HEK293 (cell line): ENCODE measurements at regions not wholly inside any gene's neighbourhood (a gene's known extent, or its start where the extent isn't known, plus 50 kb on each side); places are given as distances from the start of the nearest gene placed in this dataset.

Source experiments
- EGR2 ChIP-seq: fragments of 450-650 bp; formaldehyde crosslinking; IDR thresholded peaks from 2 replicates; pipeline ENCODE4 v1.5.1; 2016; ENCODE audit warnings: low read depth, missing biosample characterization, missing genetic modification characterization
- GLI2 ChIP-seq: fragments of 450-650 bp; formaldehyde crosslinking; IDR thresholded peaks from 2 replicates; pipeline ENCODE4; 2017; ENCODE audit warnings: missing biosample characterization, missing genetic modification characterization, low read depth, borderline replicate concordance
- GLIS2 ChIP-seq: fragments of 450-650 bp; formaldehyde crosslinking; IDR thresholded peaks from 2 replicates; pipeline ENCODE4 v1.5.1; 2016; ENCODE audit warnings: missing biosample characterization, missing genetic modification characterization
- MEIS1 ChIP-seq: sonication (generic); formaldehyde crosslinking; IDR thresholded peaks from 2 replicates; pipeline ENCODE4 v1.8.1; 2022; ENCODE audit warnings: missing genetic modification reagents, mild to moderate bottlenecking, borderline replicate concordance
- MYNN ChIP-seq: fragments of 450-650 bp; formaldehyde crosslinking; IDR thresholded peaks from 2 replicates; pipeline ENCODE4 v1.5.1; 2016; ENCODE audit warnings: missing biosample characterization, missing genetic modification characterization, borderline replicate concordance
- ZBTB1 ChIP-seq: fragments of 450-650 bp; formaldehyde crosslinking; IDR thresholded peaks from 2 replicates; pipeline ENCODE4 v1.5.1; 2016; ENCODE audit warnings: missing biosample characterization, missing genetic modification characterization
- ZBTB48 ChIP-seq: fragments of 450-650 bp; formaldehyde crosslinking; IDR thresholded peaks from 2 replicates; pipeline ENCODE4 v1.5.1; 2016; ENCODE audit warnings: missing biosample characterization, missing genetic modification characterization
- ZFHX2 ChIP-seq: fragments of 450-650 bp; formaldehyde crosslinking; conservative IDR thresholded peaks from 2 replicates; pipeline ENCODE4 v1.5.1; 2016; ENCODE audit warnings: missing biosample characterization, missing genetic modification characterization
- ZFP69B ChIP-seq: fragments of 450-650 bp; formaldehyde crosslinking; IDR thresholded peaks from 2 replicates; pipeline ENCODE4 v1.5.1; 2016; ENCODE audit warnings: missing biosample characterization, missing genetic modification characterization
- ZIC2 ChIP-seq: fragments of 450-650 bp; formaldehyde crosslinking; IDR thresholded peaks from 2 replicates; pipeline ENCODE4 v1.5.1; 2016; ENCODE audit warnings: missing biosample characterization, missing genetic modification characterization
- ZNF10 ChIP-seq: fragments of 450-650 bp; formaldehyde crosslinking; IDR thresholded peaks from 2 replicates; pipeline ENCODE4 v1.5.1; 2017; ENCODE audit warnings: missing biosample characterization, missing genetic modification characterization
- ZNF138 ChIP-seq: fragments of 450-650 bp; formaldehyde crosslinking; IDR thresholded peaks from 2 replicates; pipeline ENCODE4 v1.5.1; 2016; ENCODE audit warnings: missing biosample characterization, missing genetic modification characterization, borderline replicate concordance
- ZNF146 ChIP-seq: fragments of 450-650 bp; formaldehyde crosslinking; IDR thresholded peaks from 2 replicates; pipeline ENCODE4 v1.5.1; 2016; ENCODE audit warnings: missing biosample characterization, missing genetic modification characterization
- ZNF302 ChIP-seq: fragments of 450-650 bp; formaldehyde crosslinking; IDR thresholded peaks from 2 replicates; pipeline ENCODE4 v1.5.1; 2016; ENCODE audit warnings: missing biosample characterization, missing genetic modification characterization, low read depth
- ZNF341 ChIP-seq: fragments of 450-650 bp; formaldehyde crosslinking; IDR thresholded peaks from 2 replicates; pipeline ENCODE4; 2016; ENCODE audit warnings: low read depth, missing biosample characterization, missing genetic modification characterization
- ZNF433 ChIP-seq: fragments of 450-650 bp; formaldehyde crosslinking; IDR thresholded peaks from 2 replicates; pipeline ENCODE4 v1.5.1; 2016; ENCODE audit warnings: missing biosample characterization, missing genetic modification characterization, low read depth
- ZNF560 ChIP-seq: fragments of 450-650 bp; formaldehyde crosslinking; IDR thresholded peaks from 2 replicates; pipeline ENCODE4 v1.5.1; 2017; ENCODE audit warnings: missing biosample characterization, missing genetic modification characterization, borderline replicate concordance
- ZNF600 ChIP-seq: fragments of 450-650 bp; formaldehyde crosslinking; IDR thresholded peaks from 2 replicates; pipeline ENCODE4 v1.5.1; 2016; ENCODE audit warnings: missing biosample characterization, missing genetic modification characterization
- ZNF623 ChIP-seq: fragments of 450-650 bp; formaldehyde crosslinking; IDR thresholded peaks from 2 replicates; pipeline ENCODE4 v1.5.1; 2016; ENCODE audit warnings: missing biosample characterization, missing genetic modification characterization
- ZNF654 ChIP-seq: fragments of 450-650 bp; formaldehyde crosslinking; IDR thresholded peaks from 2 replicates; pipeline ENCODE4 v1.5.1; 2016; ENCODE audit warnings: low read depth, missing biosample characterization, missing genetic modification characterization
- ZNF776 ChIP-seq: fragments of 450-650 bp; formaldehyde crosslinking; IDR thresholded peaks from 2 replicates; pipeline ENCODE4 v1.5.0; 2017; ENCODE audit warnings: missing biosample characterization, missing genetic modification characterization, borderline replicate concordance
- TF ChIP-seq, protein P1 (sequence below): fragments of 450-650 bp; formaldehyde crosslinking; IDR thresholded peaks from 2 replicates; pipeline ENCODE4 v1.5.1; 2017; ENCODE audit warnings: missing biosample characterization, missing genetic modification characterization
- TF ChIP-seq, protein P2 (sequence below): fragments of 450-650 bp; formaldehyde crosslinking; IDR thresholded peaks from 2 replicates; pipeline ENCODE4 v1.5.1; 2017; ENCODE audit warnings: missing biosample characterization, missing genetic modification characterization
- TF ChIP-seq, protein P3 (sequence below): fragments of 450-650 bp; formaldehyde crosslinking; IDR thresholded peaks from 2 replicates; pipeline ENCODE4 v1.5.1; 2016; ENCODE audit warnings: missing biosample characterization, missing genetic modification characterization, low read depth
- TF ChIP-seq, protein P4 (sequence below): fragments of 450-650 bp; formaldehyde crosslinking; IDR thresholded peaks from 2 replicates; pipeline ENCODE4 v1.5.1; 2017; ENCODE audit warnings: missing biosample characterization, missing genetic modification characterization
- TF ChIP-seq, protein P5 (sequence below): fragments of 450-650 bp; formaldehyde crosslinking; IDR thresholded peaks from 2 replicates; pipeline ENCODE4 v1.5.0; 2017; ENCODE audit warnings: missing biosample characterization, missing genetic modification characterization, borderline replicate concordance
- TF ChIP-seq, protein P6 (sequence below): fragments of 450-650 bp; formaldehyde crosslinking; IDR thresholded peaks from 2 replicates; pipeline ENCODE4 v1.5.1; 2017; ENCODE audit warnings: missing biosample characterization, missing genetic modification characterization
- TF ChIP-seq, protein P7 (sequence below): fragments of 450-650 bp; formaldehyde crosslinking; IDR thresholded peaks from 2 replicates; pipeline ENCODE4; 2016; ENCODE audit warnings: missing biosample characterization, missing genetic modification characterization

DNA sequence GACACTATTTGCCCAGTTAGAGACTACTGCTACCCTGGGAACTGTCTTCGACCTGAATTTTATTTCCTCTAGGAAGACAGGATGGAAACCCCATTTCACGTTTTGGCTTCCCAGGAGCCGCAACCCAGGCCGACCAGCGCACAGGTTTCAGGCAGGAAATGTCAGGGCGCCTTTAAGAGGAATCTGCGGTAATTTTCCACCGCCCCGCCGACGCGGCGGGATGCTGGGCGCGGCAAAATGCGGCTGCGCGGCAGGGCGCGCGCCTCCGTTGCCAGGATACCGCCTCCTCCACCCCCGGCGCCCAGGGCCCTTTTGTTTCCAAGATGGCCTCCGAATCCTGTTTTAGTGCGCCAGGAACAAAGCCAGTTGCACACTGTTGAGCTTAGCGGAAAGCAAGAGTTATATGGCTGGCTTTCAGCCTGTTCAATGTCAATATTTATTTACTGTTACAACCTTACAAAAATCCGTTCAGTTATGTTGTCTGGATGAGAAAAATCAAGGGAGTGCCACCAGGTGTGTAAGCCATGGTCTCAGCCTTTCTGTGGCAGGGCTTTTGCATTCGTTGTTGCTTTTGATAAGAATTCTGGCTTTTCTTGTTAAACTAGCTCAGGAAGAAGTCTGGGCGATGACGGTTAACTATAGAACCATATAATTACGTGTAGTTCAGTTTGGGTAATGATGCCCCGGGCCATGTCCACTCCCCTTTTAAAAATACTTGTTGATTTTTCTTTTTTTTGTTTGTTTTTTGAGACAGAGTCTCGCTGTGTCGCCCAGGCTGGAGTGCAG is 79.7 kb upstream of the CHD2 start (continued):
- no peak for TF ChIP-seq ZNF433 (tag by site-specific recombination)
- TF ChIP-seq EGR2 (tag by site-specific recombination) = peak; percentile 71
- TF ChIP-seq, protein P1, sequence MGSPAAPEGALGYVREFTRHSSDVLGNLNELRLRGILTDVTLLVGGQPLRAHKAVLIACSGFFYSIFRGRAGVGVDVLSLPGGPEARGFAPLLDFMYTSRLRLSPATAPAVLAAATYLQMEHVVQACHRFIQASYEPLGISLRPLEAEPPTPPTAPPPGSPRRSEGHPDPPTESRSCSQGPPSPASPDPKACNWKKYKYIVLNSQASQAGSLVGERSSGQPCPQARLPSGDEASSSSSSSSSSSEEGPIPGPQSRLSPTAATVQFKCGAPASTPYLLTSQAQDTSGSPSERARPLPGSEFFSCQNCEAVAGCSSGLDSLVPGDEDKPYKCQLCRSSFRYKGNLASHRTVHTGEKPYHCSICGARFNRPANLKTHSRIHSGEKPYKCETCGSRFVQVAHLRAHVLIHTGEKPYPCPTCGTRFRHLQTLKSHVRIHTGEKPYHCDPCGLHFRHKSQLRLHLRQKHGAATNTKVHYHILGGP (tag by site-specific recombination) = no peak
- peak; percentile 96 for TF ChIP-seq ZNF600
- no peak for TF ChIP-seq ZNF146 (tag by site-specific recombination)
- peak; percentile 50 for TF ChIP-seq ZNF341 (tag by site-specific recombination)
- peak; percentile 77 for TF ChIP-seq ZFHX2 (tag by site-specific recombination)
- no peak for TF ChIP-seq ZNF138 (tag by site-specific recombination)
- no peak for TF ChIP-seq ZBTB48 (tag by site-specific recombination)
- no peak; the same call in 1 of the 2 replicates for TF ChIP-seq ZBTB1 (tag by site-specific recombination)
- no peak for TF ChIP-seq ZNF623 (tag by site-specific recombination)
- no peak for TF ChIP-seq ZNF302 (tag by site-specific recombination)
- TF ChIP-seq, protein P2, sequence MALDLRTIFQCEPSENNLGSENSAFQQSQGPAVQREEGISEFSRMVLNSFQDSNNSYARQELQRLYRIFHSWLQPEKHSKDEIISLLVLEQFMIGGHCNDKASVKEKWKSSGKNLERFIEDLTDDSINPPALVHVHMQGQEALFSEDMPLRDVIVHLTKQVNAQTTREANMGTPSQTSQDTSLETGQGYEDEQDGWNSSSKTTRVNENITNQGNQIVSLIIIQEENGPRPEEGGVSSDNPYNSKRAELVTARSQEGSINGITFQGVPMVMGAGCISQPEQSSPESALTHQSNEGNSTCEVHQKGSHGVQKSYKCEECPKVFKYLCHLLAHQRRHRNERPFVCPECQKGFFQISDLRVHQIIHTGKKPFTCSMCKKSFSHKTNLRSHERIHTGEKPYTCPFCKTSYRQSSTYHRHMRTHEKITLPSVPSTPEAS (tag by site-specific recombination) = no peak
- no peak for TF ChIP-seq ZNF654 (tag by site-specific recombination)
- TF ChIP-seq ZNF776 (tag by site-specific recombination) = no peak
- TF ChIP-seq MYNN (tag by site-specific recombination) = no peak
- no peak for TF ChIP-seq ZNF10 (tag by site-specific recombination)
- TF ChIP-seq ZFP69B = no peak
- TF ChIP-seq, protein P3, sequence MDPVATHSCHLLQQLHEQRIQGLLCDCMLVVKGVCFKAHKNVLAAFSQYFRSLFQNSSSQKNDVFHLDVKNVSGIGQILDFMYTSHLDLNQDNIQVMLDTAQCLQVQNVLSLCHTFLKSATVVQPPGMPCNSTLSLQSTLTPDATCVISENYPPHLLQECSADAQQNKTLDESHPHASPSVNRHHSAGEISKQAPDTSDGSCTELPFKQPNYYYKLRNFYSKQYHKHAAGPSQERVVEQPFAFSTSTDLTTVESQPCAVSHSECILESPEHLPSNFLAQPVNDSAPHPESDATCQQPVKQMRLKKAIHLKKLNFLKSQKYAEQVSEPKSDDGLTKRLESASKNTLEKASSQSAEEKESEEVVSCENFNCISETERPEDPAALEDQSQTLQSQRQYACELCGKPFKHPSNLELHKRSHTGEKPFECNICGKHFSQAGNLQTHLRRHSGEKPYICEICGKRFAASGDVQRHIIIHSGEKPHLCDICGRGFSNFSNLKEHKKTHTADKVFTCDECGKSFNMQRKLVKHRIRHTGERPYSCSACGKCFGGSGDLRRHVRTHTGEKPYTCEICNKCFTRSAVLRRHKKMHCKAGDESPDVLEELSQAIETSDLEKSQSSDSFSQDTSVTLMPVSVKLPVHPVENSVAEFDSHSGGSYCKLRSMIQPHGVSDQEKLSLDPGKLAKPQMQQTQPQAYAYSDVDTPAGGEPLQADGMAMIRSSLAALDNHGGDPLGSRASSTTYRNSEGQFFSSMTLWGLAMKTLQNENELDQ (tag by site-specific recombination) = no peak
- TF ChIP-seq, protein P4, sequence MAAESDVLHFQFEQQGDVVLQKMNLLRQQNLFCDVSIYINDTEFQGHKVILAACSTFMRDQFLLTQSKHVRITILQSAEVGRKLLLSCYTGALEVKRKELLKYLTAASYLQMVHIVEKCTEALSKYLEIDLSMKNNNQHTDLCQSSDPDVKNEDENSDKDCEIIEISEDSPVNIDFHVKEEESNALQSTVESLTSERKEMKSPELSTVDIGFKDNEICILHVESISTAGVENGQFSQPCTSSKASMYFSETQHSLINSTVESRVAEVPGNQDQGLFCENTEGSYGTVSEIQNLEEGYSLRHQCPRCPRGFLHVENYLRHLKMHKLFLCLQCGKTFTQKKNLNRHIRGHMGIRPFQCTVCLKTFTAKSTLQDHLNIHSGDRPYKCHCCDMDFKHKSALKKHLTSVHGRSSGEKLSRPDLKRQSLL (tag by site-specific recombination) = no peak
- 0 out of 2 replicates have a peak, but pooled peaks have one; percentile 29 for TF ChIP-seq ZIC2
- TF ChIP-seq GLIS2 = no peak
- TF ChIP-seq, protein P5, sequence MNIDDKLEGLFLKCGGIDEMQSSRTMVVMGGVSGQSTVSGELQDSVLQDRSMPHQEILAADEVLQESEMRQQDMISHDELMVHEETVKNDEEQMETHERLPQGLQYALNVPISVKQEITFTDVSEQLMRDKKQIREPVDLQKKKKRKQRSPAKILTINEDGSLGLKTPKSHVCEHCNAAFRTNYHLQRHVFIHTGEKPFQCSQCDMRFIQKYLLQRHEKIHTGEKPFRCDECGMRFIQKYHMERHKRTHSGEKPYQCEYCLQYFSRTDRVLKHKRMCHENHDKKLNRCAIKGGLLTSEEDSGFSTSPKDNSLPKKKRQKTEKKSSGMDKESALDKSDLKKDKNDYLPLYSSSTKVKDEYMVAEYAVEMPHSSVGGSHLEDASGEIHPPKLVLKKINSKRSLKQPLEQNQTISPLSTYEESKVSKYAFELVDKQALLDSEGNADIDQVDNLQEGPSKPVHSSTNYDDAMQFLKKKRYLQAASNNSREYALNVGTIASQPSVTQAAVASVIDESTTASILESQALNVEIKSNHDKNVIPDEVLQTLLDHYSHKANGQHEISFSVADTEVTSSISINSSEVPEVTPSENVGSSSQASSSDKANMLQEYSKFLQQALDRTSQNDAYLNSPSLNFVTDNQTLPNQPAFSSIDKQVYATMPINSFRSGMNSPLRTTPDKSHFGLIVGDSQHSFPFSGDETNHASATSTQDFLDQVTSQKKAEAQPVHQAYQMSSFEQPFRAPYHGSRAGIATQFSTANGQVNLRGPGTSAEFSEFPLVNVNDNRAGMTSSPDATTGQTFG (tag by site-specific recombination) = no peak
- TF ChIP-seq MEIS1 (CRISPR knock-in tag) = no peak
- TF ChIP-seq ZNF560 (tag by site-specific recombination) = no peak
- TF ChIP-seq, protein P6, sequence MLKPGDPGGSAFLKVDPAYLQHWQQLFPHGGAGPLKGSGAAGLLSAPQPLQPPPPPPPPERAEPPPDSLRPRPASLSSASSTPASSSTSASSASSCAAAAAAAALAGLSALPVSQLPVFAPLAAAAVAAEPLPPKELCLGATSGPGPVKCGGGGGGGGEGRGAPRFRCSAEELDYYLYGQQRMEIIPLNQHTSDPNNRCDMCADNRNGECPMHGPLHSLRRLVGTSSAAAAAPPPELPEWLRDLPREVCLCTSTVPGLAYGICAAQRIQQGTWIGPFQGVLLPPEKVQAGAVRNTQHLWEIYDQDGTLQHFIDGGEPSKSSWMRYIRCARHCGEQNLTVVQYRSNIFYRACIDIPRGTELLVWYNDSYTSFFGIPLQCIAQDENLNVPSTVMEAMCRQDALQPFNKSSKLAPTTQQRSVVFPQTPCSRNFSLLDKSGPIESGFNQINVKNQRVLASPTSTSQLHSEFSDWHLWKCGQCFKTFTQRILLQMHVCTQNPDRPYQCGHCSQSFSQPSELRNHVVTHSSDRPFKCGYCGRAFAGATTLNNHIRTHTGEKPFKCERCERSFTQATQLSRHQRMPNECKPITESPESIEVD (tag by site-specific recombination) = no peak
- TF ChIP-seq, protein P7, sequence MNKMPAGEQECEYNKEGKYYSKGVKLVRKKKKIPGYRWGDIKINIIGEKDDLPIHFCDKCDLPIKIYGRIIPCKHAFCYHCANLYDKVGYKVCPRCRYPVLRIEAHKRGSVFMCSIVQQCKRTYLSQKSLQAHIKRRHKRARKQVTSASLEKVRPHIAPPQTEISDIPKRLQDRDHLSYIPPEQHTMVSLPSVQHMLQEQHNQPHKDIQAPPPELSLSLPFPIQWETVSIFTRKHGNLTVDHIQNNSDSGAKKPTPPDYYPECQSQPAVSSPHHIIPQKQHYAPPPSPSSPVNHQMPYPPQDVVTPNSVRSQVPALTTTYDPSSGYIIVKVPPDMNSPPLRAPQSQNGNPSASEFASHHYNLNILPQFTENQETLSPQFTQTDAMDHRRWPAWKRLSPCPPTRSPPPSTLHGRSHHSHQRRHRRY = no peak
- TF ChIP-seq GLI2 (tag by site-specific recombination) = no peak
